Esophagus (tissue), 2 donors: ENCODE measurements at regions not wholly inside any gene's neighbourhood (a gene's known extent, or its start where the extent isn't known, plus 50 kb on each side); places are given as distances from the start of the nearest gene placed in this dataset.

Experiments used
- H3K27ac ChIP-seq, 2 donors: one replicate each; pipeline ENCODE4 v1.5.1; 2013; ENCODE audit warnings: low read depth in 2 of 2, mild to moderate bottlenecking in 2 of 2, inconsistent platforms in 1 of 2, low read length in 1 of 2, moderate library complexity in 1 of 2
- H3K27me3 ChIP-seq, 2 donors: one replicate each; pipeline ENCODE4 v1.6.1; 2013; ENCODE audit warnings: low read length in 2 of 2, control low read depth in 1 of 2, mild to moderate bottlenecking in 1 of 2; ENCODE audit not compliant: insufficient read depth in 2 of 2, control insufficient read depth in 1 of 2
- H3K36me3 ChIP-seq, 2 donors: one replicate each; pipeline ENCODE4 v1.6.1; 2013; ENCODE audit warnings: low read length in 1 of 2; ENCODE audit not compliant: control insufficient read depth in 2 of 2, insufficient read depth in 2 of 2
- H3K4me1 ChIP-seq, 2 donors: one replicate each; pipeline ENCODE4 v1.6.1; 2013; ENCODE audit warnings: low read length in 1 of 2; ENCODE audit not compliant: control insufficient read depth in 2 of 2, insufficient read depth in 2 of 2
- H3K4me3 ChIP-seq, 2 donors: one replicate each; pipeline ENCODE4 v1.5.1; 2013; ENCODE audit warnings: low read length in 2 of 2, mild to moderate bottlenecking in 2 of 2, low read depth in 1 of 2, moderate library complexity in 1 of 2
- H3K9me3 ChIP-seq, 2 donors: one replicate each; pipeline ENCODE4 v1.6.1; 2013; ENCODE audit warnings: mild to moderate bottlenecking in 2 of 2, low read depth in 1 of 2, low read length in 1 of 2, moderate library complexity in 1 of 2; ENCODE audit not compliant: control insufficient read depth in 2 of 2, insufficient read depth in 1 of 2
- WGBS, 2 donors: extraction: QIAGEN DNeasy Blood & Tissue Kit; methylation state at CpG; one replicate each; pipeline ENCODE4 v1.1.7; 2013; 5-methylcytosine and 5-hydroxymethylcytosine counted together
- donor health status: healthy with polysubstance abuse.
- donor health status: Bipolar disorder and iron deficiency.

DNA sequence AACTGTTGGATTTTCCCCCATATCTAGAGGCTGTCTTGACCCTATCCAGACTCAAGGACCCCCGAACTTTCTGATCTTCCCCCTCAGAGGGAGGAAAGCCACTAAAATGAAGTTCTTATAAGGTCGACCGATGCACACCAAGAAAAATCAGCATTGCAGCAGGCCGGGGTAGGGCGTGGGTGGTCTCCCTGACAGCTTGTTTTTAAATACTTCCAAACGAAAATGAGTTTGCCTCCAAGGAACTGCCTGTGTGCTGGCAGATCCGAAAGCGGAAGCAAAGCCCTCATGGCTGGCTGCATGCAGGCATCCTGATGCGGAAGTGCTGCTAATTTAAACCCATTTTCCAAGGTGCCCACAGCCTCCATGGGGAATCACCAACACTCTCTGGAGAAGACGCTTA, 374.3 kb upstream of the XYLT1 start:
- Histone ChIP-seq H3K9me3 (no peaks in the 10 kb centered on the region), H3K4me3 (no peak overlapping the region), H3K36me3 (no peaks in the 10 kb centered on the region), H3K27me3 (no peaks in the 10 kb centered on the region), H3K4me1 (no peaks in the 10 kb centered on the region), H3K27ac (no peak overlapping the region)
- 68 to 69% methylated on average over 10 of the region's 10 CpGs for WGBS, 2 donors

DNA sequence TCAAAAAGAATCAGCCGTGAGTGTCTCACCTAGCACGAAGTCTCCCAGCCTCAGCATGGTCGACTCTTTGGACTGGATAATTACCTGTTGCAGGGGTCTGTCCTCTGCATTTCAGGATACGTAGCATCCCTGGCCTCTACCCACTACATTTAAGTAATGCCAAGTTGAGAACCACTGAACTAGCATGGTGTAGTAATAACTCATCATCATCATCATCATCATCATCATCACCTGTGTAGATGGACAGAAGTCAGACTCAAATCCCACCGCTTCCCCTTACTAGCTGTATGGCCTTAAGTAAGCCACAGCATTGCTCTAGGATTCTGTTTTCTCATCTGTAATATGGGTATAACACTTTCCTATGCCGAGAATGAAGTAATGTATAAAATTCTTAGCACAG, 373.1 kb upstream of the XYLT1 start:
- H3K36me3 ChIP-seq, result no peaks in the 10 kb centered on the region
- no peaks in the 10 kb centered on the region for H3K9me3 ChIP-seq
- 84 to 90% methylated on average over 6 of the region's 6 CpGs for WGBS, 2 donors
- H3K27ac ChIP-seq, result no peak overlapping the region
- H3K4me3 ChIP-seq, result no peak overlapping the region
- H3K27me3 ChIP-seq, result no peaks in the 10 kb centered on the region
- H3K4me1 ChIP-seq, result no peaks in the 10 kb centered on the region

DNA sequence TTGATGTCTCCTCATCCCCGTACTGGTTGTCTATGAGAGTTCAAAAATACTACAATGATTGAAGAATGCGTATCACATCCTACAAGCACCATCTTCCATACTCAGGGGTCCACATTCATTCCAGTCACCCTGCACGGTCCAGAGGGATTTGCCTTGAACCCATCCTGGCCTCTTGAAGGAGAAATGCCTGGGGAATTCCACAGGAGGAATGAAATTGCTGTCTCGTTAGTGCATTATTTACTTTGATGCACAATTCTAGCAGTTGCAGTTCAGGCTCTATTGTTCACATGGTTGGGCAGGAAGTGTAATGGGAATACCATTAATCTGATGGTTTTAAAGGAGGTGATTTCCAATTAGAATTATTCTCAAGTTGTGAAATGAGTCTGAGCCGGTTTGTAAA, 369.1 kb upstream of the XYLT1 start:
- WGBS, 2 donors, result 68 to 72% methylated on average over 5 of the region's 5 CpGs

DNA sequence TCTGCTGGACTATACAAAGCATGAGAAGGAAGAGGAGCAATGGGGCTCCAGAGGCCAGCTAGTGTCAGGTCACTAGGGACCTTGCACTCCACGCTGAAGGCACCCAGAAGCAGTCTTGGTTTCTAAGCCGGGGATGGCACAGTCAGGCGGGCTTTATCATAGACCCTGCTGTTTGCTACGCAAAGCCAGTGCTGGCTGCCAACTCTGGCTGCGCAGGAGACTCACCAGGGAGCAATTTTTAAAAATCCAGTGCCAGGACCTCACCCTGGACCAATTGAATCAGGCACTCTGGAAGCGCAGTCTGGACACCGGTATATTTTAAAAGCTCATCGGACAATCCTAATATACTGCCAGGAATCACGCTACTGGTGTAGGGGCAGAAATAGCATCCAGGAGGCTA, 368.5 kb upstream of the XYLT1 start:
- Histone ChIP-seq H3K4me1 (no peaks in the 10 kb centered on the region), H3K36me3 (no peaks in the 10 kb centered on the region)
- 84 to 86% methylated on average over 9 of the region's 9 CpGs for WGBS, 2 donors

More for the DNA sequence above, 369.1 kb upstream of the XYLT1 start:
- Histone ChIP-seq H3K9me3 (no peaks in the 10 kb centered on the region), H3K27ac (no peak overlapping the region), H3K4me3 (no peak overlapping the region), H3K4me1 (no peaks in the 10 kb centered on the region), H3K27me3 (no peaks in the 10 kb centered on the region), H3K36me3 (no peaks in the 10 kb centered on the region)

DNA sequence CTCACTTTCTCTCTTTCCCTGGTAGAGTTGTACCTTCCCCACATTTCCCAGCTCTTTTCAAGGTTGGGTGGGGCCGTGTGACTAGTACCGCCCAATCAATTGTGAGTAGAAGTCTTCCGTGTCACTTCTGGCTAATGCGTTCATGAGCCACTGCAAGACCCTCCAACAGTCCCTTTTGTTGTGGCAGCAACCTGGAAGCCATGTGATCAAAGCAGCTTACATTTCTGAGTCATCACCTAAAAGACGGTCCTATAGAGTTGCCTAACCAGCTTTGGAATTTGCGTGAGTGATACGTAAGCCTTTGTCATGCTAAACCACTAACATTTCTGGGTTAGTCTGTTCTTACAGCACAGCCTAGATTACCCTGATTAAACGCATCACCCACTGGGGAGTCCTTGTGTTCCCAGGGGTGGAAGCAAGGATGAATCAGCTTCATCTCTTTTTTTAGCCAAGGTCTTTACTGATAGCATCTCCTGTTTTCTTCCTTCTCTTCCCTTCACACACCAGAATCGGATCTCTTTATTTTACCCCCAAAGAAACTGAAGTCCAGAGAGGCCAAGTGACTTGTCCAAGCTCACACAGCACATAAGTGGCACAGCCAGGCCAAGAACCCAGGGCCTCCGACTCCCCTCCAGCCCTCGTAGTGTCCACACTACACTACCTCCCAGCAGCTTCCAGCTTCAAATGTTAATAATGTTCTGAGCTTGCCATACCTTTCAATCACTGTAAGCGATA, 366.3 kb upstream of the XYLT1 start:
- H3K4me1 ChIP-seq, result no peaks in the 10 kb centered on the region

More for the DNA sequence above, 368.5 kb upstream of the XYLT1 start:
- Histone ChIP-seq H3K27ac (no peak overlapping the region), H3K27me3 (no peaks in the 10 kb centered on the region), H3K9me3 (no peaks in the 10 kb centered on the region), H3K4me3 (no peak overlapping the region)

DNA sequence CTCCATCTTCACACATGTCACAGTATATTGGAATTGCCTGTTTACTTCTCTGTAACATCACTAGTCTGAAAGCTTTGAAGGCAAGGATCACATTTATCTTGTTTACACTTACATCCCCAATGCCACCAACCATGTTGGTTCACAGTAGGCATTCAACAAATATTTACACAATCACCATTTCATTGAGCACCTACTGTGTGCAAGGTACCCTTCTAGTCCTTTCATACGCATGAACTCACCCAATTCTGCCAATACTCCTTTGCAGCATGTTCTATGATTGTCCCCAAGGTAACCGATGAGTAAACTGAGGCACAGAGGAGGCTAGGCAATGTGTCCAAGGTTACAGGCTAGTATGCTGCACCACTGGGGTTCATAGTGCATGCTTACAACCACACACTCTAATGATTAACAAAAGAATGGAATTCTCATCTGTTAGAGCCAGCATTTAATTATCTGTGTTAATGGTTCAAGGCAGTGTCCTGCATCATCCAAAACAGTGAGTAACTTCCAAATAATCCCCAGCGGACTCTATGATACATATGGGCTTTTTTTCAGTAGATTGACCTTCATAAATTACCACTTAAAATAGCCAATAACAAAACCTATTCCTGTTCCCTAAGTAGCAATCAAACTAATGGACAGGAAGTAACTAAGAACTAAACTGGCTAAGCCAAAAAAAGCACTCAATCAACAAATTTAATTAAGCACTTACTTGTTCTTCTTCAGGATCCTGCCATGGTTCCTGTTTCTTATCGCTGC, 364.5 kb upstream of the XYLT1 start:
- no peaks in the 10 kb centered on the region for H3K36me3 ChIP-seq
- H3K27me3 ChIP-seq, result no peaks in the 10 kb centered on the region
- WGBS, 2 donors, result 79 to 81% methylated on average over 4 of the region's 4 CpGs
- no peak overlapping the region for H3K27ac ChIP-seq
- H3K4me3 ChIP-seq, result no peak overlapping the region
- no peaks in the 10 kb centered on the region for H3K4me1 ChIP-seq
- H3K9me3 ChIP-seq, result no peaks in the 10 kb centered on the region

More for the DNA sequence above, 366.3 kb upstream of the XYLT1 start:
- WGBS, 2 donors, result 54 to 64% methylated on average over 12 of the region's 12 CpGs
- H3K4me3 ChIP-seq, result no peak overlapping the region
- no peaks in the 10 kb centered on the region for H3K9me3 ChIP-seq
- no peaks in the 10 kb centered on the region for H3K36me3 ChIP-seq
- no peaks in the 10 kb centered on the region for H3K27me3 ChIP-seq
- peak overlapping the region in 1 of 2 donors; percentile 36 for H3K27ac ChIP-seq

DNA sequence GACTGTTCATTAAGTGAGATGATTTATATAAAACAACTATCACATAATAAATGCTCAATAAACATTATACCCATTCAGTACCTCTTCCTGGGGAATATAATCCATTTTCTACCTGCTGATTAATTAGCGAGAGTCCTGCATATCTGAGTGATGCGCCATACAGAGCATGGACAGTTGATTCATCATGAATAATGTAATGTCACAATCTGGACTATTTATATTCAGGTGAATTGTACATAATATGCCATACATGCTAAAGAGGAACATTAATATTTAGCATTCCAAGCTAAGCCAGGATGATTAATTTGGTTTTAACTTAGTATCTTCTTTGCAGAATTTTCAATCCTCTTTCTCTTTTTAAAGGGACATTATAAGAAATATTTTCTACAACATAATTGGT, 362.0 kb upstream of the XYLT1 start:
- H3K27ac ChIP-seq, result no peak overlapping the region
- WGBS, 2 donors, result 88% methylated on average over 2 of the region's 2 CpGs
- H3K27me3 ChIP-seq, result no peaks in the 10 kb centered on the region
- no peaks in the 10 kb centered on the region for H3K36me3 ChIP-seq
- H3K4me1 ChIP-seq, result no peaks in the 10 kb centered on the region
- no peaks in the 10 kb centered on the region for H3K9me3 ChIP-seq
- H3K4me3 ChIP-seq, result no peak overlapping the region

DNA sequence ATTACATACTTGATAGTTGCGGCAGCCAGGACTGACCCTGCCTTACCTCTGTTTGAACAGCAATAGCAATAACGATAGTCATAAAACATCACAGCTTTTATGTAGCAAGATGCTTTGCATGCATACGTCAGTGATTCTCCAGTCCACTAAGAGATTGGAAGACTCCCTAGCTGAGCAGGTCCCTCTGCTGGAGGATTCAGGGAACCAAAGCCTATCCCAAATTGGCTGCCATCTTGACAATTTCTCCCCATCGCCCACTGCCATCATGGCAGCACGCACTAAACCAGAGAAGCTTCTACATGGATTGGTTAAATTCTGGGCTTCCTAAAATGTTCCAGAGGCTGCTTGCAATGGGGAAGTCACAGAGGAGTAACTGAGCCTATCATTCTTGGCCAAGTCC, 360.6 kb upstream of the XYLT1 start:
- no peaks in the 10 kb centered on the region for H3K9me3 ChIP-seq
- H3K36me3 ChIP-seq, result no peaks in the 10 kb centered on the region
- H3K4me3 ChIP-seq, result no peak overlapping the region
- no peak overlapping the region for H3K27ac ChIP-seq
- 85 to 93% methylated on average over 5 of the region's 5 CpGs for WGBS, 2 donors
- no peaks in the 10 kb centered on the region for H3K4me1 ChIP-seq
- H3K27me3 ChIP-seq, result no peaks in the 10 kb centered on the region

DNA sequence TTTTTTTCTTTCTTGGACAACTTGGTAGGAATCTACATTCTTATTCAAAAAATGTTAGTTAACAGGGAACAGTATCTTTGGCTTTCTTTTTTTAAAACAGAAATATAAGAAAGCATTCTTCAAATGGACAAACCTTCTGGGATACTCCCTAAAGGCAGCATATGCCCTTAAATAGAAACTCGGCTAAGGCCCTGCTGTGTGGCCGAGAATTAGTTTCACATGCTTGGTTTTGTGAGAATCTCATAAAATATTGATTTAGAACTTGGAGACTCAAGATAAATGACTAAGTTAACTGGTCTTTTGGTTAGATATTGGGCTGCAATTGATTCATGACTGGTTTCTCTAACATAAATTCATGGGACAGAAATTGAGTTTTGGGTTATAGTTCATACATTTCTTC, 359.9 kb upstream of the XYLT1 start:
- Histone ChIP-seq H3K4me1 (no peaks in the 10 kb centered on the region), H3K4me3 (no peak overlapping the region), H3K36me3 (no peaks in the 10 kb centered on the region), H3K9me3 (no peaks in the 10 kb centered on the region), H3K27ac (no peak overlapping the region), H3K27me3 (no peaks in the 10 kb centered on the region)
- 69 to 87% methylated on average over 2 of the region's 2 CpGs for WGBS, 2 donors

DNA sequence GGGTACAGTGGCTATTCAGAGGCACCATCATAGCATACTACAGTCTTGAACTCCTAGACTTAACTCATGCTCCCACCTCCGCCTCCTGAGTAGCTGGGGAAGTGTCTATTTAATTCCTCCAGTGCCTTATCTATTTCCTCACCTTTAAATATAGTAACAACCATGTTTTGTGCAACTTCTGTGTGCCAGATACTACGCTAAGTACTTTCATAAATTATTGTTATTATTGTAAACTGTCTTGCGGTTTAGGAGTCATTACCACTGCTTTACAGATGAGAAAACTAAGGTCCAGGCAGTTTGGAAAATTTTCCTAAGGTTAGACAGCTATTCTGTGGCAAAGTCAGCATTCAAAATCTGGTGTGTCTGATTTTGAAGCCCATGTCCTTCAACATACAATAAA, 359.1 kb upstream of the XYLT1 start:
- Histone ChIP-seq H3K4me1 (no peaks in the 10 kb centered on the region), H3K27ac (no peak overlapping the region)
- WGBS, 2 donors, result 58 to 69% methylated on average over 3 of the region's 3 CpGs

More for the DNA sequence above, 359.1 kb upstream of the XYLT1 start:
- Histone ChIP-seq H3K36me3 (no peaks in the 10 kb centered on the region), H3K4me3 (no peak overlapping the region), H3K27me3 (no peaks in the 10 kb centered on the region), H3K9me3 (no peaks in the 10 kb centered on the region)
